ENCODE measurements at regions not wholly inside any gene's neighbourhood (a gene's known extent, or its start where the extent isn't known, plus 50 kb on each side); places are given as distances from the start of the nearest gene placed in this dataset.

DNA sequence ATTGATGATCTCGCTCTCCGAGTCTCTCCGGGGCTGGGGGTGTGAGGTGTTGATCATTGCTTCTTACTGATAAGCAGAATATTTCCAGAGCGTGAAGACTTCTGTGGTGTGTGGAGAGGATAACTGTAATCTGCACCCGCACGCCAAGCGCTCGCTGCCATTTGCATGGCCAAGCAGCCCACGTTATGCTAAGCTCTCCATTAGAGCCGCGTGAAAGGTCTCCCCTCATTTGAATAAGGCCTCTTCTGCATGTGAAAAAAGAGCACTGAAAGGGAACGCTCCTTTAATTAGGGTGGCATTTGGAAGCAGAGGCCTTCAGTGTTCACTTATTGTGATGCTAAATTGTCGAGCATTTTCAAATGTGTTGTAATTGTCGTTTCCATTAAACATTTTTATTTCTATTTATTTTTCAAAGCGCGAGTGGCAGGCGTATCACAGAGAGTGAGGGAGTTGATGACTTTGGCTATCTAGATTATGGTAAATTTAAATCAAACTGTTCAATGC is 163.6 kb upstream of the IRX2 start:
- ChIA-PET CTCF (no interaction called here), POLR2A (no interaction called here), SMC1A (ENCODE audit: uncharacterized antibody, unreplicated experiment) (no interaction called here), RAD21 (ENCODE audit: unreplicated experiment) (no interaction called here)
- no peak for TF ChIP-seq FOS (IDR thresholded peaks at IDR 0.05; ENCODE audit: borderline replicate concordance, extremely low read depth, insufficient read length)
- no peak for TF ChIP-seq STAT1 (conservative IDR thresholded peaks at IDR 0.05)
- TF ChIP-seq SP1 (IDR thresholded peaks at IDR 0.05; ENCODE audit: low read depth, low read length) = no peak
- no peak for TF ChIP-seq CREB1 (IDR thresholded peaks at IDR 0.05; ENCODE audit: low read depth)
- TF ChIP-seq ZBTB33 (IDR thresholded peaks at IDR 0.05) = no peak
- H3K9ac ChIP-seq (ENCODE audit: control insufficient read depth, insufficient read depth, low read length) = no peak overlapping the region
- no peaks in the 10 kb centered on the region; the same call in 2 of the 3 replicates for H3K9me3 ChIP-seq (replicated peaks; ENCODE audit: control insufficient read depth, insufficient read depth, low read length)
- intact Hi-C loops (cut with micrococcal nuclease; ENCODE audit: unreplicated experiment) (no loop called here), in situ Hi-C loops (cut with MboI) (no loop called here)
- no peaks in the 10 kb centered on the region for H3K27me3 ChIP-seq (replicated peaks in 1 of 2; ENCODE audit: control insufficient read depth in 2 of 2, insufficient read depth in 2 of 2, low read length in 1 of 2)
- DNase-seq (ENCODE audit: low read depth, low spot score) (no peak), FAIRE-seq (no peak), ATAC-seq (no peak)
- no peak overlapping the region for H3K4me3 ChIP-seq
- no peaks in the 10 kb centered on the region for H3K36me3 ChIP-seq (ENCODE audit: control insufficient read depth in 2 of 2, insufficient read depth in 2 of 2, low read length in 1 of 2)
- H4K20me1 ChIP-seq (ENCODE audit: control insufficient read depth, insufficient read depth) = no peaks in the 10 kb centered on the region
- no TSS peak for BruUV-seq (replicated peaks)
- H3K4me2 ChIP-seq (ENCODE audit: control insufficient read depth, insufficient read depth) = no peak overlapping the region
- no peak overlapping the region for H3K27ac ChIP-seq (ENCODE audit: control insufficient read depth, insufficient read depth)
- H2AFZ ChIP-seq (ENCODE audit: control insufficient read depth, low read depth, low read length) = no peak overlapping the region
- H3K79me2 ChIP-seq (ENCODE audit: control insufficient read depth, insufficient read depth, low read length) = no peaks in the 10 kb centered on the region
- no peaks in the 10 kb centered on the region for H3K4me1 ChIP-seq (ENCODE audit: control insufficient read depth, insufficient read depth, low read length)
- WGBS (ENCODE audit: insufficient coverage, insufficient replicate concordance, low lambda C conversion rate, missing lambda C conversion rate) = 74% methylated on average over 17 of the region's 17 CpGs

DNA sequence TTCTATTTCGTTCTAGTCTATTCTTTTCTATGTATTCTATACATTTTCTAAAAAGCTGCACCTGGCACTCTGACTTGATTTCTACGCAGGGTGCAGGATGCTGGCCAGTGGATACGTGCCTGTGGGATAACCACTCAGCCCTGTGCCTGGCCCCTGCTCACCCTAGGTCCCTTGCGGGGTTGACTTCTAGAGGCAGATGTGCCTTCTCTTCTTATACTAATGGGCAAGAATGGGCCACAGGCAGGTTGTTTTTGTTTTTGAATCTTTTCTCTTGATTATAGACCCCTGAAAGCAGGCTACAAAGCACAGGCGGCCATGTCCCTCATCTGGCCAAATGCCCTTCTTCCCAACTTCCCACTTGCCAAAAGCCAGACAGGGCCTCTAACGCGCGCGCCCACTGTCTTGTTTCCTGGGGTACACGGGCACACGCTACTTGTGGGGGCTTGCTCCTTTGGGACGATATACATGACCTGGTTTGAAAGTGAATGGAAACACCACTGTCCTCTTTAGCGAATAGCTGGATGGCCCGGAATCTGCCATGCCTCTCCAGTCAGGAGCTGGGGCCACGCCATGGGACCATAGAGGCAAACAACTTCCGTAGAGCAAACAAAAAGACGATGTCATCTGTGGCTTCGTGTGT is 162.7 kb upstream of the IRX2 start:
- intact Hi-C loops (cut with micrococcal nuclease; ENCODE audit: unreplicated experiment) = no loop called here
- H3K4me2 ChIP-seq (ENCODE audit: control insufficient read depth, insufficient read depth) = no peak overlapping the region
- 59% methylated on average over 18 of the region's 18 CpGs for WGBS (ENCODE audit: insufficient coverage, insufficient replicate concordance, low lambda C conversion rate, missing lambda C conversion rate)
- no peak for FAIRE-seq
- H2AFZ ChIP-seq (ENCODE audit: control insufficient read depth, low read depth, low read length) = no peak overlapping the region
- H3K4me3 ChIP-seq = no peak overlapping the region
- RAD21 ChIA-PET (ENCODE audit: unreplicated experiment) = no interaction called here
- H3K27ac ChIP-seq (ENCODE audit: control insufficient read depth, insufficient read depth) = no peak overlapping the region
- H4K20me1 ChIP-seq (ENCODE audit: control insufficient read depth, insufficient read depth) = no peaks in the 10 kb centered on the region
- BruUV-seq (replicated peaks) = no TSS peak
- no peaks in the 10 kb centered on the region; the same call in 2 of the 3 replicates for H3K9me3 ChIP-seq (replicated peaks; ENCODE audit: control insufficient read depth, insufficient read depth, low read length)
- POLR2A ChIA-PET = no interaction called here
- H3K36me3 ChIP-seq (ENCODE audit: control insufficient read depth in 2 of 2, insufficient read depth in 2 of 2, low read length in 1 of 2) = no peaks in the 10 kb centered on the region
- CTCF ChIA-PET = no interaction called here
- SMC1A ChIA-PET (ENCODE audit: uncharacterized antibody, unreplicated experiment) = no interaction called here
- no peaks in the 10 kb centered on the region for H3K4me1 ChIP-seq (ENCODE audit: control insufficient read depth, insufficient read depth, low read length)
- in situ Hi-C loops (cut with MboI) = no loop called here
- H3K27me3 ChIP-seq (replicated peaks in 1 of 2; ENCODE audit: control insufficient read depth in 2 of 2, insufficient read depth in 2 of 2, low read length in 1 of 2) = no peaks in the 10 kb centered on the region
- H3K79me2 ChIP-seq (ENCODE audit: control insufficient read depth, insufficient read depth, low read length) = no peaks in the 10 kb centered on the region
- no peak for DNase-seq (ENCODE audit: low read depth, low spot score)
- no peak overlapping the region for H3K9ac ChIP-seq (ENCODE audit: control insufficient read depth, insufficient read depth, low read length)
- ATAC-seq = no peak
- no peak for TF ChIP-seq MXI1 (IDR thresholded peaks at IDR 0.05; ENCODE audit: low read depth, low read length)
- TF ChIP-seq CHD2 (IDR thresholded peaks at IDR 0.05; ENCODE audit: borderline replicate concordance, low read depth, low read length) = no peak
- TF ChIP-seq PRDM15 (CRISPR knock-in tag; IDR thresholded peaks at IDR 0.05) = no peak
- no peak for TF ChIP-seq JUND (IDR thresholded peaks at IDR 0.05; ENCODE audit: low read depth, low read length)
- no peak for TF ChIP-seq SPI1 (IDR thresholded peaks at IDR 0.05; ENCODE audit: borderline replicate concordance, insufficient read depth, low read depth, low read length)
- TF ChIP-seq RBBP5 (conservative IDR thresholded peaks at IDR 0.05) = no peak
- no peak for TF ChIP-seq TCF3 (IDR thresholded peaks at IDR 0.05; ENCODE audit: borderline replicate concordance, insufficient read depth, low read depth, low read length)
